Islet precursor cell (in vitro differentiated cells): ENCODE measurements at regions not wholly inside any gene's neighbourhood (a gene's known extent, or its start where the extent isn't known, plus 50 kb on each side); places are given as distances from the start of the nearest gene placed in this dataset.

Experiments used
- DNase-seq: peaks from one replicate; pipeline ENCODE4 v3.0.0-alpha.2; 2018

DNA sequence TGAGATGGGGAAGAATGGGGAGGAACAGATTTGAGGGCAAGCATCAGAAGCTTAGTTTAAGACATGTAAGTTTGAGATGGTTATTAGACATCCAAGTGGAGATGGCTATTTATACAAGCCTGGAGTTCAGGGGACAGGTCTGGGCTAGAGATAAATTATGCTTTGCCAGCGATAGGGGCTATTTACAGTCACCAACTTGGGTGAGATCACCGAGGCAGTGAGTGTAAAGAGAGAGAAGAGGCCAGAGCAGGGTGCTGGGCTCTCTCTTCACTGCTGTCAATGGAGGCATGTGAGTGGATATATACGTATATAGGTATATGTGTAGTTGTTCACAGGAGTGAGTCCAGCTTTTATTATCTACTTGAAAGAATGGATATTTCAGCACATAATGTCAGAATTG, 81.0 kb downstream of the QPCT start:
- no peak for DNase-seq

DNA sequence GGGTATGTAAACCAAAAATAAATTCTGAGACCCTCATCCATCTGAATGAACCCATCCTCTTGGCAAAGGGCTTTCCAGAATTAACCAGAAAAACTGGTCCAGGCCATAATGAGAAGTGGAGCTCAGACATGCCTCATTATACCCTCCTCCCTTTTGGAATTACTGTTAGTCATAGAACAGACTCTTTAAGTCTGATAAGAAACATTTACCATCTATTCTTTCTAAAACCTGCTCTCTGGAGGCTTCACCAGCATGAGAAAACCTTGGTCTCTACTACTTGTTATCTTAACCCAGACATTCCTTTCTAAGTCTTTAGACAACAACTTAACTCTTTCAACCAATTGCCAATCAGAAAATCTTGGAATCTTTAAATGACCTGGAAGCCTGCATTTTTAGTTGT, 82.8 kb downstream of the QPCT start:
- no peak for DNase-seq

DNA sequence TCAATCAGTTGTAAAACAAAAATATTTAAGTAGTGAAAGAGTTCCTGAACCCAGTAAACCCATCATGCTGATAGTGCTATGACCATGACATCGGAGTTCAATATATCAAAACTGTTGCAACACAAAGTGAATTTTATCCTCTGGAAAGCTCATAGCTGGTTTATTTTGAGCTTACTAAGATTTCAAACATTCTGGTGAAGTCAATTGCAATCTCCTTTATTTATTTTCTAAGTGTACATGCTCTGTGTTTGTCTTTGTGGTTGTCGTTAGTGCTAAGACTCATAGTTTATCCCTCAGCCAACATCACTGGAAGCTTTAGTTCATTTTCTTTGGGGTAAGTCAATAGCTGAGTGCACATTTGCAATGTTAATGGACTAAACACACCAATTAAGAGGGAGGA, 91.9 kb downstream of the QPCT start:
- DNase-seq: no peak

GRCh38 chr2:37439131-37439642, 94.8 kb downstream of the QPCT start:
- DNase-seq: no peak

GRCh38 chr2:37441055-37441454, 96.6 kb downstream of the QPCT start:
- DNase-seq: no peak

DNA sequence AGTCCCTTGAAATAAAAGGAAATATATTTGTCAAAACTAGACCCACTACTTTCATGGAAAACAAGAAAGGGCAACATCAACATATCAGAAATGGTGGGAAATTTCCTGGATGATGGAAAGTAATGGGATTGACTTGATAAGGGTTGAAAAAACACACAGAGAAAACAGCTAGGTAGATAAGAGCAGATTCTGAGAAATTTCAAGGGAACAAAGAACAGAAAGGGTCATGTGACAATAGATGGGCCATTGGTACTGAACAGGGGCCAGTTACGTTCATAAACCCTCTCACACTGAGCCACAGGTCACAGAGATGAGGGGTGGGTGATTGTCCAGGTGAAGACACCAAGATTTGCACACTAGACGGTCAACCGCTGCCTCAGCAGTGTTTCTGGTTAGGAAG, 98.7 kb downstream of the QPCT start:
- DNase-seq: no peak

DNA sequence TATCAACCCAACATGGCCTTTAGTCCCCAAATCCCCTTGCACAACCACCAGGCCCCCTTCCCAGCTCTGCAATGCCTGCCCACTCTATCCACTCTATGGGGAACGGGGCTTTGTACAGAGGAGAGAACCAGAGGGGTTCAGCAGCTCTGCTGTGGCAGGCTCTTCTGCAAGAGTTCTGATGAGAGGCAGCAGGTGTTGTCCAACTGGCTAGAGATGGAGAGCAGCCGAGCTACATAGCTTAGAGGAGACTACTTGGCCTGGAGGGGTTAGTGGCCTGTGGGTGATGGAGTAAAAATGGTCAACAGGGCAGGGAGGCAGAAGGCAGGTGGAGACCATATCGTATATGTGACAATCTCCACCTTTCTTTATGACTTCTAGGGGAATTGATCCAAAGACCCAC, 103.0 kb downstream of the QPCT start:
- DNase-seq: no peak

DNA sequence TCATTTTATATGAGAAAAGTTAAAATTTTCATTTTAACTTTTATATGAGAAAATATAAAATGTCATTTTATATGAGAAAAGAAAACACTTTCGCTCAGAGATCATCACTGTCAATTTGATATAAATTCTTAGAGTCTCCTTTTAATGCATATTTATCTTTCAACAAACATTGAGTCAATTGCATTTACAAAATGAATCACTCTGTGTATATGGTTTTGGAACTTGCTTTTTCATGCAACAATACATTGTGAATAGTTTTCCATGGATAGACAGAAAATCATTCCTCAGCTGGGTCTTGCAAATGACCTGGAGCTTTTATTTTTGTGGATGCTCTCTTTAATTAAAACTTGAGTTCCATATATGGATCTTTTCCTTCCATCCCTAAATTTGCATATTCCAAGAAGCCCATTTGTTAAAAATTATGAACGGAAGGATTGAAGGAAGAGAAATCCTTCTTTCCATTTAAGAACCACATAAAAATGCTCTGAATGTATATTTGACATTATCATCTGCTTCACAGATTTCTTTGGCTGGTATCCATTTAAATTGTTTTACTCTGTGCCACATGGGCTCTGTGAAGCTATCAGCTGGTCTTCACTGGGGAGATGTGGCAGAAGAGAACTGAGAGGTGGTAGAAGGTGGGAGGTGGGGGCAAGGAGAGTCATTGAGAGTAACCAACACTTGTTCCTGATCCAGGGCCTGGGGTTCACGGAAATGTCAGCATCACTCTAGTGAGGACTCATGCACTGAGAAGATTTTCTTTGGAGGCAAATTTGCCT, 104.1 kb downstream of the QPCT start:
- DNase-seq: no peak

- no peak for DNase-seq
These were observed 105.4 kb downstream of the QPCT start for GRCh38 chr2:37449761-37450296.

DNA sequence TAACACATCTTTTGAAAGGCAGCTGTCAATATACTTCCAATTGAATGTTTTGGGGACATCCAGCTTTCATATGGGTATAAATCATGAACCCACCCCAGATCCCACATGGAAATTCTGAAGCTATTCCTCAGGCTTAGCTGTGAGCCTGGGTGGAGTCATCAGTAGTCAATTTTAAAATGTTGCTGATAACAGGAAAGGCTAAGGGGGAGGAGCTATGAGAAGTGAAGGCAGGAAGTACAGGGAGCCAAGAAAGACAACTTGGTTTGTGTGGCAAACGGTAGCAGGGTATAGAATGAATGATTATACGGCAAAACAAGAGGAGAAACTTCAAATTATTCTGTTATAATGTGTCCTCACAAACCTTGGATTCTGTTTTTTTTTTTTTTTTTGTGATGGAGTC, 108.6 kb downstream of the QPCT start:
- DNase-seq: no peak

DNA sequence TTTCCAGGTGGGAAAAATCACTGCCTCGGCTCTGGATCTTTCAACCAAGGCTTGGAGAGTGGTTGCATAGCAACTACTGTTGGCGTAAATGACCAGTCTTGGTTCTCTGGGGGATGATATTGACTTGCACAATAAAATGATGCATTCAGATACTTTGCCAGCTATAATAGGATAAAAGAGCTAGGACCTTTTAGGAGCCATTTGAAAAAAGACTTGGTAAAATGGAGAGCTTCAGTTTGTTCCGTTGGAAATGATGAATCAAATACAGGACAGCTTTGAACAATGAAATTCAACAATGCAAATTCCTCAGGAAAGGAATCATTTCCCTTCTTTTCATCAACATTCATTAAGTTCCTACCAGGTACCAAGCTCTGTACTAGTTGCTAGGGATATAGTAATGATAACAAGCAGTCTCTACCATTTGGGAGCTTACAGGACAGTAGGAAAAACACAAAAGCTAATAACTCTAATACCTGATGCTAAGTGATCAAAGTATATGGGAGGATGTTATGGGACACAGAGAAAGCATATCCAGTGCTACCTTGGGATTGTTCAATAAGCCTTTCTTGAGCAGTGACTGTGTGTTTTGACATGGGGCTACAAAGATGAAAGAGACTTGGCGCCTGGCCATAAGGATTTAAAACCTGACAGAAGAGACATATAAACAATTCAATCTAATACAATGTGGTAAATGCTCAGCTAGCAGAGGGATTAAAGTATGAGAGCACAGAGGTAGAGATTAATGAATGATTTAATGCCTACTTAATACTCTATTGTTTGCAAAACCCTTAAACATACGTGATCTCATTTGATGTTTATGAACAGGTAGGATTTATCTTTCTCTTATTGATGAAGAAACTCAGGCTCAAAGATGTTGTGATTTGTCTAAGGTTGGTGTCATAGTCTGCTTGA, 110.7 kb downstream of the QPCT start:
- no peak for DNase-seq

- no peak for DNase-seq
These were observed 112.0 kb downstream of the QPCT start for GRCh38 chr2:37456479-37456878.

DNA sequence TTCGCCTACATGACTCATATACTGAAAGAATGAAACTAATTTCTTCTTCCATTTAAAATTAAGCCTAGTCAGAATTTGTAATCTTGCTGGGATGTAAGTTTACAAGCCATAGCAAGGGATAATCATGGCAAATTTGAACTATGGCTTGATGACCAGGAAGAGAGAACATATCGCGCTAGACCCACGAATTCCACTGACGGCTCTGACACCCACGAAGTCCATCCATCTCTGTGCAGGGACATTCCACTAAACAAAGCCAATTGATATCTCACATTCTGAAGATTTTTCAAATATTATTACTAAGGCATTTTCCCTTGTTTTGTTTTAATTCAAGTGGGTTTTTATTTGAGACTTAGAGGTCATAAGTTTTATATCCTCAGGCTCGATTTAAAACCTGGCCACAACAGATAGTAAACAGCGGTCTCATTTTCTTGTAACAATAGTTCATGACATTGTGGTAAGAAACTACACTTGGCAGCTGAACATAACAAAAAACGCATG, 113.0 kb downstream of the QPCT start:
- DNase-seq: no peak

GRCh38 chr2:37458133-37458532, 113.7 kb downstream of the QPCT start:
- no peak for DNase-seq

DNA sequence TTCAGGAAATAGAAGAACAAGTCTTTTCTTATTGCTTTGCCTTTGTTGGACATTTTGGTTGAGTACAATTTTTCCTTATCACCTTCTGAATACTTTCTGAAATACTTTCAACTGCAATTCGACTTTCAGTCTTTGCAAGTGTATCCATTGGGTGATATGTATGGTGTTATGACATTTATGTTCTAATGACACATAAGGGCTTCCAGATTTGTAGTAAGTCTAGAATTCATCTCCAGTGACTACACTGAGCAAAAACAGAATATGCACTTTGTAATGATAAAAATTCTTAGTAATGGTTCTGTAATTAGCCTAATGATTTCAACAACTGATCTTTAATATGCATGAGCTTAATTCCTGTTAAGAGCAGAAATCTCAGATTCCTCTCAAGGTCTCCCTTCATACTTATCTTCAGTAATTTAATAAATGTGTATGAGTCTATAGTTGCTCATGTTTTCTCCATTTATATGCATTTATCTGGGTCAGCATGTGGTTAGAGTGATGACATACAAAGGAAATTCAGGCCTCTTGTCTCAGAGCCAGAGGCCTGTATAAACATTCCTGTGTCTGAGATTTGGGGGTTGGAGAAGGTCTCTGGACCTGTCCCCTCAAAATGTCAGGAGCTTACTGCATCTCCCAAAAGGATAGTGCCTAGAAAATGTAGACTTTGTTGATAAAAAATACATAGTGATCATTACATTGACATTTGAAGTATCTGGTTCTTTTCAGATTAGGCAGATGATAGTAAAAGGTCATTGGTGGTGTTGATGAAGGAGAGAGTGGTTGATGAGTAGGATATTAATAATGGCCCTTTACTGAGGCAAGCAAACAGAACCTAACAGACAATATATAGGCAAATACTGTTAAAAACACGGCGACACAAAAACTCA, 114.9 kb downstream of the QPCT start:
- DNase-seq: no peak

DNA sequence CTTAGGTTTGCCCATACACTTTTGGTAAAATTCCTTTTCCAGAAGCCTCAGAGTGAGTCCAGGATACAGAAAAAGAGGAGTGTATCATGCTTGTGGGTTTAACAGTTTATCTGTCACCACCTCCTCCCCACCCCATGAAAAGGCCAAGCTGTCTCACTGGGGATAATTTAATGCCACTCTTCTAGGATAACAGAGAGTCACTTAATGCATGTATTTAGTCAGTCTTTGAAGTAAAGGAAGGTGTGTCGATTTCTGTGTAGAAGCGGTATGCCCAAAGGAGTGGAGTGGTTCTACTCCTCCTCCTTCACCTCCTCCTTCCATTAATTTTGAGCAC, 116.4 kb downstream of the QPCT start:
- no peak for DNase-seq

DNA sequence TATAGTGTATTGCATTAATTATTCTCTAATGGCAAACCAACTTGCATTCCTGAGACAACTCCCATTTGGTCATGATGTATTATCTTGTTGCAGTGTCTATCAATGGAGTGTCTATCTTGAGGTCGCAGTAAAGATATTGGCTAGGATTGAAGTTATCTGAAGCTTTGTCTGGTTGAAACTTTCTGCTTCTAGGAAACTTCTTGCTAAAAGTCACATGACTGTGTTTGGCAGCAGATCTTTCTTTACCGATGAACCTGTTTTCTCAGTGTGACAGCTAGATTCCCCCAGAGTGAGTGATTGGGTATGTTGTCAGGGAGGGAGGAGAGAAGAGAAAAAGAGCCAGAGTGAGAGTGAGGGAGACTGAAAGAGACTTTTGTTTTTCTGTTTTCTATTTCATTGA, 119.6 kb downstream of the QPCT start:
- no peak for DNase-seq

DNA sequence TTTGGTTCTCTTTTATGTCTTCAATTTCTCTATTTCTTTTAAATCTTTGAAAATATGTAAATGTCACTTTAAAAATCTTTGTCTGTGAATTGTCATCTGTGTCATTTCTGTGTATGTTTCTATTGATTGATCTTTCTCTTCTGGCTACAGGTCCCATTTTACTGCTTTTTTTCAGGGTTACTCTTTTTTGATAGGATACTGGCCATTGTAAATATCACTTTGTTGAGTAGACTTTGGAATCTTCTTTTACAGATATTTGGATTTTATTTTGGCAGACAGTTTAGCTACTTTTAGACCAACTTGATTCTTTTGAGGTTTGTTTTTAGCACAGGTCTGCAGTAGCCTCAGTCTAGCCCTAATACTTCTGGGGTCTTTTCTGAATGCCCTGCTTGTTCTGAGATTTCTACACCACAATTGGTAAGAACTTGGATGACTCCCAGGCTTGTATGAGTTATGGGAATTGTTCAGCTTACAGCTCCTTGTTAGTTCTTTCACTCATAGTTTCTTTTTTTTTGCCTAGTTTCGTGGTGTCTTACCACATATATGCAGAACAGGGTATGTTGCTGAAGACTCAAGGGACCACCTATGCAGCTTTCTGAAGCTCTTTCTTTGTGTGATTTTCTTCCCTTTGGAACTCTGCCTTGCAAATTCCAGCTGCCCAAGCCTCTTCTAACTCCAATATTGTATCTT, 122.2 kb downstream of the QPCT start:
- DNase-seq: no peak

DNA sequence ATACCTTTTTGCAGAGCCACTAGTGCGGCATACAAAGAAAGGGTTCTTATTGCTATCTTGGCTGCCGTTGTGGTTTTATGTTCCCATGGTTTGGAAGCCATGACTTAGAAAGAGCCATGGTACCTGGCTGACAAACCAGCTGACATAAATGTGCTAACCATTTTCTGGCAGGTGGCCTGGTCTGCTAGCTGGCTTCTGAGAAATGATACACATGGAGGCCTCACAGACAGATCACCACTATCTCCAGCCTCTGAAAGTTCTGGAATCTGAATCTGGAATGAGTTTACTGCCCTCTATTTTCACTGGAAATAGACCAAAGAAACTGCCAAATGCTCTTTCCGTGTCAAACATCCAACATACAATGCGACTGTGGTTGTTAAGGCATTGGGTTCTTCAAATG, 123.7 kb downstream of the QPCT start:
- no peak for DNase-seq

DNA sequence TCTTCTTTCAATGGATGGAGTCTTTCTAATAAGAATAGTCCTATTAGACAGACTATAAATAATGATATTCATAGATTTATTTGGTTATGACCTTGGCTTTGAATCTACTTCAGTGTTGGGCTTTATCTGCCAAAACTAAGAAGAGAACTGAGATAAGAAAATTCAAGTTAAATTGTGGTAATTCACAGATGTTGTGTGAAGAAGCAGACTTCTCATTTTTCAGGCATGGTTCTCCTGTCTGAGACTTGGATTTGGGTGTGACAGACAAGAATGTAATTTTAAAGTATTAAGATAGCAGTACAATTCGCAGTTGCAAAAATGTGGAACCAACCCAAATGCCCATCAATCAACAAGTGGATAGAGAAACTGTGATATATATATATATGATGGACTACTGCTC, 124.7 kb downstream of the QPCT start:
- DNase-seq: no peak

DNA sequence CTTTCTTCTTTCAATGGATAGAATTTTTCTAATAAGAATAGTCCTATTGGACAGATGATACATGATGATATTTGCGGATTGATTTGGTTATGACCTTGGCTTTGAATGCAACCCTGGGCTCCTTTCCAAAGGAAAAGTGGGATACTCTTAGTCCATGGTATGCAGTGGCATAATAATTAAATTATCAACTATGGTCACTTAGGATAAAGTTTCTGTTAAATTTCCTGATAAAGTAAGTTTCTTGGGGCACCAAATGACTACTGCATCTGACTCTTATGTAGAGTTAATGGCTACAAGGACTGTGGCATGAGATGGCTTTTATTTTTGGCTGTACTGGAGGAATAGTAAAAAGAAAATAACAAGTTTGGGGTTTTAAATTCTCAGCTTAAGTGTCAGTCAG, 126.7 kb downstream of the QPCT start:
- no peak for DNase-seq

GRCh38 chr2:37471994-37472393, 127.6 kb downstream of the QPCT start:
- DNase-seq: no peak
